WTC11 (cell line): ENCODE measurements at regions not wholly inside any gene's neighbourhood (a gene's known extent, or its start where the extent isn't known, plus 50 kb on each side); places are given as distances from the start of the nearest gene placed in this dataset.

Experiments used
- CTCF ChIP-seq: fragments of 200-600 bp; IDR thresholded peaks from 2 replicates; pipeline ENCODE4 v1.8.0; 2022; ENCODE audit warnings: antibody characterized with exemption
- FOXP4 ChIP-seq: sonication (generic); formaldehyde crosslinking; IDR thresholded peaks from 2 replicates; pipeline ENCODE4 v1.8.0; 2022; ENCODE audit warnings: mild to moderate bottlenecking, missing genetic modification reagents
- GRHL2 ChIP-seq: fragments of 250-450 bp; sonication (Bioruptor Pico); IDR thresholded peaks from 2 replicates; pipeline ENCODE4 v1.8.0; 2022; ENCODE audit warnings: mild to moderate bottlenecking, moderate library complexity; ENCODE audit not compliant: insufficient replicate concordance, severe bottlenecking
- IRF2 ChIP-seq: sonication (generic); formaldehyde crosslinking; IDR thresholded peaks from 2 replicates; pipeline ENCODE4 v1.8.0; 2022; ENCODE audit warnings: low read depth, missing genetic modification reagents, borderline replicate concordance
- JUN ChIP-seq: sonication (generic); formaldehyde crosslinking; IDR thresholded peaks from 2 replicates; pipeline ENCODE4 v1.8.0; 2023; ENCODE audit warnings: mild to moderate bottlenecking, missing genetic modification reagents
- ZNF219 ChIP-seq: sonication (generic); formaldehyde crosslinking; IDR thresholded peaks from 2 replicates; pipeline ENCODE4 v1.8.0; 2023; ENCODE audit warnings: missing genetic modification reagents, mild to moderate bottlenecking, borderline replicate concordance
- ZNF416 ChIP-seq: fragments of 250-450 bp; sonication (Bioruptor Pico); IDR thresholded peaks from 2 replicates; pipeline ENCODE4 v1.9.0; 2021; ENCODE audit warnings: mild to moderate bottlenecking, inconsistent platforms
- TF ChIP-seq, protein P1 (sequence below): sonication (generic); formaldehyde crosslinking; IDR thresholded peaks from 2 replicates; pipeline ENCODE4 v1.8.1; 2023; ENCODE audit warnings: mild to moderate bottlenecking, missing genetic modification reagents
- TF ChIP-seq, protein P2 (sequence below): sonication (generic); formaldehyde crosslinking; IDR thresholded peaks from 2 replicates; pipeline ENCODE4 v1.8.0; 2023; ENCODE audit warnings: missing genetic modification reagents

GRCh38 chr11:30735946-30736345 is 149.8 kb upstream of the MPPED2 start:
- no peak for TF ChIP-seq JUN
- no peak for TF ChIP-seq FOXP4 (CRISPR knock-in tag)
- no peak for TF ChIP-seq ZNF416 (CRISPR knock-in tag)
- TF ChIP-seq IRF2 (CRISPR knock-in tag): no peak
- no peak for TF ChIP-seq CTCF
- TF ChIP-seq, protein P1, sequence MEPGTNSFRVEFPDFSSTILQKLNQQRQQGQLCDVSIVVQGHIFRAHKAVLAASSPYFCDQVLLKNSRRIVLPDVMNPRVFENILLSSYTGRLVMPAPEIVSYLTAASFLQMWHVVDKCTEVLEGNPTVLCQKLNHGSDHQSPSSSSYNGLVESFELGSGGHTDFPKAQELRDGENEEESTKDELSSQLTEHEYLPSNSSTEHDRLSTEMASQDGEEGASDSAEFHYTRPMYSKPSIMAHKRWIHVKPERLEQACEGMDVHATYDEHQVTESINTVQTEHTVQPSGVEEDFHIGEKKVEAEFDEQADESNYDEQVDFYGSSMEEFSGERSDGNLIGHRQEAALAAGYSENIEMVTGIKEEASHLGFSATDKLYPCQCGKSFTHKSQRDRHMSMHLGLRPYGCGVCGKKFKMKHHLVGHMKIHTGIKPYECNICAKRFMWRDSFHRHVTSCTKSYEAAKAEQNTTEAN (CRISPR knock-in tag): no peak
- no peak for TF ChIP-seq ZNF219 (CRISPR knock-in tag)
- TF ChIP-seq, protein P2, sequence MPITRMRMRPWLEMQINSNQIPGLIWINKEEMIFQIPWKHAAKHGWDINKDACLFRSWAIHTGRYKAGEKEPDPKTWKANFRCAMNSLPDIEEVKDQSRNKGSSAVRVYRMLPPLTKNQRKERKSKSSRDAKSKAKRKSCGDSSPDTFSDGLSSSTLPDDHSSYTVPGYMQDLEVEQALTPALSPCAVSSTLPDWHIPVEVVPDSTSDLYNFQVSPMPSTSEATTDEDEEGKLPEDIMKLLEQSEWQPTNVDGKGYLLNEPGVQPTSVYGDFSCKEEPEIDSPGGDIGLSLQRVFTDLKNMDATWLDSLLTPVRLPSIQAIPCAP (CRISPR knock-in tag): no peak
- TF ChIP-seq GRHL2 (CRISPR knock-in tag): no peak
